ENCODE measurements at regions not wholly inside any gene's neighbourhood (a gene's known extent, or its start where the extent isn't known, plus 50 kb on each side); places are given as distances from the start of the nearest gene placed in this dataset.

GRCh38 chr20:63117151-63117550 is 98.8 kb downstream of the YTHDF1 start:
- DNase-seq (ENCODE audit: insufficient read length, low spot score) (no peak), FAIRE-seq (no peak)

GRCh38 chr20:63116412-63117106 is 99.4 kb downstream of the YTHDF1 start:
- DNase-seq (ENCODE audit: insufficient read length, low spot score) (peak; percentile 77), FAIRE-seq (peak; percentile 48)

GRCh38 chr20:63115651-63116411 is 100.1 kb downstream of the YTHDF1 start:
- no peak for FAIRE-seq
- no peak for DNase-seq (ENCODE audit: insufficient read length, low spot score)

DNA sequence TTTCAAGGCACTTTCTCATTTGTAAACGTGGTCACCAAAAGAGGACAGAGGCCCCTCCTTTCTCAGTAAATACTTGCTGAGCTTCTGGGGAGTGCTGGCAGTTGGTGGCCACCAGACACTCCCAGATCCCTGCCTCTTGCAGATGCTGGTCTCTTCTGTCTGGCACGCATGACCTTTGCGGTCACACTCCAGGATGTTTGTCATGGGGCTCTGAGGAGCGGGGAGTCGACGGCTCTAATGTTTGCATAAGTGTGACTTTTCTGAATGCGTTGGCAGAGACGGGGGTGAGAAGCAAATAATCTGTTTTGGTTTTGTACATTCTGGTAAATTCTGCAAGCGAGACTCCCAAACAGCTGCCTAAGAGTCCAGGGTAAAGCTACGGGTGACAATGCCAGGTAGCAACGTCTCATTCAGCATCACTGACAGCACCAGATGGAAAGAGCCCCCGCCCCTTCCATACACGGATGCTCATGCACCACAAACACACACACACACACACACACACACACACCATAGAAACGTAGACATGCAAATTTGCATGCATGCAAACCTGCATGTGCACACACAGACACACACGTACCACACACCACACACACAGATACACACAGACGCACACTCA is 101.1 kb downstream of the YTHDF1 start:
- DNase-seq (ENCODE audit: insufficient read length, low spot score): no peak
- no peak for FAIRE-seq

- no peak for DNase-seq (ENCODE audit: insufficient read length, low spot score)
- FAIRE-seq: no peak
Measured at GRCh38 chr20:63114006-63114692, 101.8 kb downstream of the YTHDF1 start.

DNA sequence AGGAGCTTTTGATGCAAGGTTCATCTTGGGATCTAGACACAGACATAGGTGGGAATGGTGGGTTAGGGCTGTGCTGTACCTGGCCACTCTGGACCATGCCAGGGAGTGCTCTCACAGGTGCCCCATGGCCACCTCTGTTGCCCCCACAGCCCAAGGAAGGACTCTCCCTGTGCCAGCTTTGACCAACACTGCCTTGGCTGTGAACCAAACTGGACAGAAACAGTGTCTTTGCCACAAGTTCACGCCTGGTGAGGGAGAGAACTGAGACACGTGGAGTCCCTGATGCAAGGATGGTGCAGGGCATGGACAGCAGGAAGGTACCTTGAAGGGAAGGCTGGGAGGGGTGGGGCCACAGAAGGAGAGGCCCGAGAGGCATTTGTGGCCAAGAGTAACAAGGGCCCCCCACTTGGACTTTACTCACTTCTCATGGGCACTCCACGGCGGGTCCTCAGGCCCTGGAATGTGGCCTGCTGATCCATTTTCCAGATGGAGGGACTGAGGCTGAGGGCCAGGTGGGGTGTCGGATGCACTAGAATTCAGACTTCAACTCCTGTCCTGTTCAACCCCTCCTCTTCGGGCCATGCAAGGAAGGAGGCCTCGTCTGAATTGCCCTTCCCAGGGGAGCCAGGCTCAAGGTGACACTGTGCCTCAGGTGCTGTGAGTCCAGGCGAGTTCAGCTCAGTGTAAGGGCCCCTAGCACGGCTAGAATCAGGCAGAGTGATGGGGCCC is 103.3 kb downstream of the YTHDF1 start:
- DNase-seq (ENCODE audit: insufficient read length, low spot score) (no peak), FAIRE-seq (peak; percentile 80)

DNA sequence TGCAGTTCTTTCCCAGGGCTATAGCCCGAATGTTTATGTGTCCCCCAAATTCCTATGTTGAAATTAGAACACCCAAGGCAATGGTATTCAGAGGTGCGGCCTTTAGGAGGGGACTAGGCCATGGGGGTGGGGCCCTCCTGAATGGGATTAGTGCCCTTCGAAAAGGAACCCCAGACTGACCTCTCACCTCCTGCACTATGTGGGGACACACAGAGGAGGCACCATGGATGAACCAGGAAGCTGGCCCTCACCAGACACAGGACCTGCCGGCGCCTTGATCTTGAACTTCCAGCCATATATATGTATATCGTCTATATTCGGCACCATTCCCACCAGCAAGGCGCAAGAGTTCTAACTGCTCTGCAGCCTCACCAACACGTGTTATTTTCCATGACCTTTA is 101.5 kb upstream of the BHLHE23 start:
- no peak for FAIRE-seq
- DNase-seq (ENCODE audit: insufficient read length, low spot score): no peak

- DNase-seq (ENCODE audit: insufficient read length, low spot score) (no peak), FAIRE-seq (no peak)
Measured at GRCh38 chr20:63107449-63108200, 100.9 kb upstream of the BHLHE23 start.

- no peak for DNase-seq (ENCODE audit: insufficient read length, low spot score)
- FAIRE-seq: peak; percentile 76
Measured at GRCh38 chr20:63106765-63107448, 100.1 kb upstream of the BHLHE23 start.

DNA sequence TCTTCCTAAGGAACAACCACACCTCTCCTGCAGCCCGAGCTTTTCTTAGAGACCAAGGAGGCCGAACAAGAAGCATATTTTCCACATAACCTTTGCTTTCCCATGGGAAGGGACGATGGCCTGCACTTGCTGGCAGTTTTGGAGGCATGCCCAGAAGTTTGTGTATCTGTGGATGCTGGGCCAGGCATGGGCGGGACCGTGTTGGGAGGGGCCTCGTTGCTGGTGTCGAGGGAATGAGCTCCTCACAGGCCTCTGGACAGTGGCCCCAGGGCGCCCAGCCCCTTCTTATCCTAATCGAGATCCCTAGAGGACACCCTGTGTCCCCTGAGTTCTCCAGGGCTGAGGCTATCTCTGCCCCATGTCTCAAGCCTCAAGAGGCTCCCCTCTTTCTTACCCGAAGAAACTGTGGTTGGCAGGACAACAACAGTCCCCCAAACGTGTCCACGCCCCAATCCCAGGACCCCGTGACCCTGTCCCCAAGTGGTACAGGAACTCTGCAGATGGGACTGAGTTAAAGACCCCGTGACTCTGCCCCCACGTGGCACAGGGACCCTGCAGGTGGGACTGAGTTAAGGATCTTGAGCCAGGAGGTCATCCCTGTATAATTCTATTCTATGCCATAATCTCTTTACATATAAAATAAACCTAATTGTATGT is 99.5 kb upstream of the BHLHE23 start:
- no peak for FAIRE-seq
- DNase-seq (ENCODE audit: insufficient read length, low spot score): no peak

GRCh38 chr20:63105211-63106107 is 98.7 kb upstream of the BHLHE23 start:
- DNase-seq (ENCODE audit: insufficient read length, low spot score): no peak

DNA sequence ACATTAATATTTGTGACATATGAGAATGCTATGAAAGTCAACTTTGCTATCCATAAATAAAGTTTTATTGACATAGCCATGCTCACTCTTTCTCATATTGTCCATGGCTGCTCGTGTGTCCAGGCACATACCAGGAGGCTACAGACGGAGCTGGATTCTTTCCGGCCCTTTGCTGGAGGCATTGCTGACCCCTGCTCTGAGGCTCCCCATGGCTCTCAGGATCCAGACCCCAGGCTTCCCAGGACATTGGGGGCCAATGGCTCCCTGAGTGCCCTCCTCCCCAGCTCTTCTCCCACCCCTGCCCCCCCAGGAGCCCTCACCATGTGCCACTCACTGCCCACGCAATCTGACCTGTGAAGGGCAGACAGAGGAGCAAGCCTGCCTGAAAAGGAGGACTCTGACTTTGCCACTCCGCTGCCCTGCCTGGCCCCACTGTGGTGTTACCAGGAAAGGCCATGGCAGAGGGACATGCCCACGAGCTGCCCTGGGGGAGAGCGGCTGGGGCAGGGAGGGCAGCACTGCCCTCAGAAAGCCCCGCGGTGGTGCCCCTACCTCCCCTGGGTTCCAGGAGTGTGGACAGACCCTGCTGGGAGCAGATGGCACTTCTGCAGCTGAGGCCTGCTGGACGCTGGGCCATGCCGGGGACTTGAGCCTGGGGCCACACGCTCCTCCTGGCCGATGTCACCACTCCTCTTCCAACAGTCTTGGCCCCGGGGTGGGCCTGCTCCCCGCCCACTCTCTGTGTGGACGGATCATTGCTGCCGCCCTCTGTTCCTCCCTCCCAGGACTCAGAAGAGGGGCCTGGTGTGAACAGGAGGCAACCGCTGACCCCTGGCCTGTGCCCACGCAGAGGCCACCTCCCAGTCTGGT is 97.8 kb upstream of the BHLHE23 start:
- peak; percentile 57 for FAIRE-seq
- DNase-seq (ENCODE audit: insufficient read length, low spot score): no peak

More at GRCh38 chr20:63105211-63106107, 98.7 kb upstream of the BHLHE23 start:
- no peak for FAIRE-seq

- FAIRE-seq (peak; percentile 99), DNase-seq (ENCODE audit: insufficient read length, low spot score) (peak; percentile 58)
Measured at GRCh38 chr20:63103402-63104311, 96.9 kb upstream of the BHLHE23 start.

GRCh38 chr20:63102721-63103375 is 96.1 kb upstream of the BHLHE23 start:
- DNase-seq (ENCODE audit: insufficient read length, low spot score) (peak; percentile 57), FAIRE-seq (no peak)
